ENCODE measurements at regions not wholly inside any gene's neighbourhood (a gene's known extent, or its start where the extent isn't known, plus 50 kb on each side); places are given as distances from the start of the nearest gene placed in this dataset.

- no peaks in the 10 kb centered on the region for H3K9me3 Mint-ChIP-seq (ENCODE audit: unreplicated experiment)
- TF ChIP-seq, protein P1, sequence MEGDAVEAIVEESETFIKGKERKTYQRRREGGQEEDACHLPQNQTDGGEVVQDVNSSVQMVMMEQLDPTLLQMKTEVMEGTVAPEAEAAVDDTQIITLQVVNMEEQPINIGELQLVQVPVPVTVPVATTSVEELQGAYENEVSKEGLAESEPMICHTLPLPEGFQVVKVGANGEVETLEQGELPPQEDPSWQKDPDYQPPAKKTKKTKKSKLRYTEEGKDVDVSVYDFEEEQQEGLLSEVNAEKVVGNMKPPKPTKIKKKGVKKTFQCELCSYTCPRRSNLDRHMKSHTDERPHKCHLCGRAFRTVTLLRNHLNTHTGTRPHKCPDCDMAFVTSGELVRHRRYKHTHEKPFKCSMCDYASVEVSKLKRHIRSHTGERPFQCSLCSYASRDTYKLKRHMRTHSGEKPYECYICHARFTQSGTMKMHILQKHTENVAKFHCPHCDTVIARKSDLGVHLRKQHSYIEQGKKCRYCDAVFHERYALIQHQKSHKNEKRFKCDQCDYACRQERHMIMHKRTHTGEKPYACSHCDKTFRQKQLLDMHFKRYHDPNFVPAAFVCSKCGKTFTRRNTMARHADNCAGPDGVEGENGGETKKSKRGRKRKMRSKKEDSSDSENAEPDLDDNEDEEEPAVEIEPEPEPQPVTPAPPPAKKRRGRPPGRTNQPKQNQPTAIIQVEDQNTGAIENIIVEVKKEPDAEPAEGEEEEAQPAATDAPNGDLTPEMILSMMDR (IDR thresholded peaks at IDR 0.05; ENCODE audit: partially characterized antibody, unreplicated experiment), result no peak
- no peaks in the 10 kb centered on the region for H3K27me3 Mint-ChIP-seq (ENCODE audit: unreplicated experiment)
- H3K36me3 Mint-ChIP-seq (ENCODE audit: unreplicated experiment), result no peaks in the 10 kb centered on the region
- H3K4me3 Mint-ChIP-seq (ENCODE audit: unreplicated experiment), result no peak overlapping the region
- H3K4me1 Mint-ChIP-seq (ENCODE audit: low read depth, unreplicated experiment), result no peaks in the 10 kb centered on the region
- DNase-seq, result no peak
- no peak overlapping the region for H3K27ac Mint-ChIP-seq (ENCODE audit: unreplicated experiment)
Measured at GRCh38 chr5:88490874-88491273, 222.2 kb upstream of the TMEM161B start.

- no peak overlapping the region for H3K4me3 Mint-ChIP-seq (ENCODE audit: unreplicated experiment)
- no peak for DNase-seq
- H3K27me3 Mint-ChIP-seq (ENCODE audit: unreplicated experiment), result no peaks in the 10 kb centered on the region
- H3K36me3 Mint-ChIP-seq (ENCODE audit: unreplicated experiment), result no peaks in the 10 kb centered on the region
- no peak overlapping the region for H3K27ac Mint-ChIP-seq (ENCODE audit: unreplicated experiment)
- TF ChIP-seq, protein P1 (IDR thresholded peaks at IDR 0.05; ENCODE audit: partially characterized antibody, unreplicated experiment), result no peak
- no peaks in the 10 kb centered on the region for H3K9me3 Mint-ChIP-seq (ENCODE audit: unreplicated experiment)
- no peaks in the 10 kb centered on the region for H3K4me1 Mint-ChIP-seq (ENCODE audit: low read depth, unreplicated experiment)
Measured at GRCh38 chr5:88489364-88489763, 220.7 kb upstream of the TMEM161B start.

DNA sequence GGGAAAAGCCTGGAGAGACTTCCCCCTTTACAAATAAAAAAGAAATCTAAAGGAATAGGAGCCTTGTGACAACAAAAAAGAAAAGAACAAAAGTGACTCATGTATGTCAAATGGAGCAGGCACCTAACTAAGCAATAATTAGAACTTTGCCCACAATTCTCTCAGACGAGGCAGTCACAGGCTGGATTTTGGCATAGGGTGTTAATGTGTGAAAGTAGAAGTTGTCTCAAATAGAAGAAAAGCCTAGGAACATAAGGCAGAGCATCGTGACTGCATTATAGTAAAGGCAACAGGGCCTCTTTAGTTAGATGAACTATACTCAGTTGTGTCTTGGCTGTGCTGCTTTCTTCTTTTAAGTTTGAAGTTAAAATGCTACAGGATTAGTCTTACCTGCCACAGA, 219.9 kb upstream of the TMEM161B start:
- DNase-seq, result no peak

GRCh38 chr5:88488130-88488529, 219.5 kb upstream of the TMEM161B start:
- Mint-ChIP-seq H3K36me3 (ENCODE audit: unreplicated experiment) (no peaks in the 10 kb centered on the region), H3K27ac (ENCODE audit: unreplicated experiment) (no peak overlapping the region), H3K27me3 (ENCODE audit: unreplicated experiment) (no peaks in the 10 kb centered on the region), H3K9me3 (ENCODE audit: unreplicated experiment) (no peaks in the 10 kb centered on the region), H3K4me3 (ENCODE audit: unreplicated experiment) (no peak overlapping the region), H3K4me1 (ENCODE audit: low read depth, unreplicated experiment) (peaks cover 4% of the 10 kb centered on the region)
- TF ChIP-seq, protein P1 (IDR thresholded peaks at IDR 0.05; ENCODE audit: partially characterized antibody, unreplicated experiment), result no peak
- DNase-seq, result no peak

More for the DNA sequence above, 219.9 kb upstream of the TMEM161B start:
- Mint-ChIP-seq H3K27me3 (ENCODE audit: unreplicated experiment) (no peaks in the 10 kb centered on the region), H3K9me3 (ENCODE audit: unreplicated experiment) (no peaks in the 10 kb centered on the region), H3K4me1 (ENCODE audit: low read depth, unreplicated experiment) (peaks cover 4% of the 10 kb centered on the region), H3K4me3 (ENCODE audit: unreplicated experiment) (no peak overlapping the region), H3K36me3 (ENCODE audit: unreplicated experiment) (no peaks in the 10 kb centered on the region), H3K27ac (ENCODE audit: unreplicated experiment) (no peak overlapping the region)
- TF ChIP-seq, protein P1 (IDR thresholded peaks at IDR 0.05; ENCODE audit: partially characterized antibody, unreplicated experiment), result no peak

- Mint-ChIP-seq H3K27ac (ENCODE audit: unreplicated experiment) (no peak overlapping the region), H3K4me1 (ENCODE audit: low read depth, unreplicated experiment) (peaks cover 4% of the 10 kb centered on the region), H3K9me3 (ENCODE audit: unreplicated experiment) (no peaks in the 10 kb centered on the region), H3K36me3 (ENCODE audit: unreplicated experiment) (no peaks in the 10 kb centered on the region), H3K4me3 (ENCODE audit: unreplicated experiment) (no peak overlapping the region), H3K27me3 (ENCODE audit: unreplicated experiment) (no peaks in the 10 kb centered on the region)
- TF ChIP-seq, protein P1 (IDR thresholded peaks at IDR 0.05; ENCODE audit: partially characterized antibody, unreplicated experiment), result no peak
- no peak for DNase-seq
Measured at GRCh38 chr5:88487066-88487465, 218.4 kb upstream of the TMEM161B start.
